GM12864 (cell line): ENCODE measurements at regions not wholly inside any gene's neighbourhood (a gene's known extent, or its start where the extent isn't known, plus 50 kb on each side); places are given as distances from the start of the nearest gene placed in this dataset.
"Not testable (repeated sequence)": the region's sequence is repeated elsewhere in the genome, so short reads cannot be mapped to it uniquely, and the experiment has no call there.

Experiments used
- DNase-seq: peaks from one replicate; pipeline ENCODE4 v3.0.0-alpha.2; 2011; ENCODE audit warnings: low read depth
- H3K4me3 ChIP-seq: 2 replicates; pipeline ENCODE4 v1.5.1; 2011; ENCODE audit warnings: mild to moderate bottlenecking, low read depth, low read length, control low read depth
- TF ChIP-seq, protein P1 (sequence below): IDR thresholded peaks from 2 replicates; pipeline ENCODE4 v1.5.1; 2011; ENCODE audit warnings: low read depth, mild to moderate bottlenecking, moderate library complexity, low read length, control low read depth, inconsistent platforms; ENCODE audit errors: missing control alignments

DNA sequence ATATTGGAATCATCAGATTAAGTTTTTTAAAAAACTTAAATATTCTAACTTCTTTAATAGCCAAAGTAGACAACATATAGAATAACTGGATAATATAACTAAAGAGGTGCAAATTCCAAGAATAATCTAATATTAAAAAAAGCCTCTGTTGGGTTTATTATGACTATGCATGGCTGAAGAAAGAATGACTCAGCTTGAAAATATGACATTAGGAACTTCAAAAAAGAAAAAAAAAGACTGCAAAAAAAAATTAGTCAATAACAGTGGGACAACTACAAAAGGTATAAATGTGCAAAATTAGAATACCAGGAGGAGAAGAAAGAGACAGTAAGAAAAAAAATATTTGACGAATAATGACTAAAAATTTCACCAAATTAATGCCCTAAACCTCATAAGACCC, 1178.0 kb downstream of the JRKL start:
- TF ChIP-seq, protein P1, sequence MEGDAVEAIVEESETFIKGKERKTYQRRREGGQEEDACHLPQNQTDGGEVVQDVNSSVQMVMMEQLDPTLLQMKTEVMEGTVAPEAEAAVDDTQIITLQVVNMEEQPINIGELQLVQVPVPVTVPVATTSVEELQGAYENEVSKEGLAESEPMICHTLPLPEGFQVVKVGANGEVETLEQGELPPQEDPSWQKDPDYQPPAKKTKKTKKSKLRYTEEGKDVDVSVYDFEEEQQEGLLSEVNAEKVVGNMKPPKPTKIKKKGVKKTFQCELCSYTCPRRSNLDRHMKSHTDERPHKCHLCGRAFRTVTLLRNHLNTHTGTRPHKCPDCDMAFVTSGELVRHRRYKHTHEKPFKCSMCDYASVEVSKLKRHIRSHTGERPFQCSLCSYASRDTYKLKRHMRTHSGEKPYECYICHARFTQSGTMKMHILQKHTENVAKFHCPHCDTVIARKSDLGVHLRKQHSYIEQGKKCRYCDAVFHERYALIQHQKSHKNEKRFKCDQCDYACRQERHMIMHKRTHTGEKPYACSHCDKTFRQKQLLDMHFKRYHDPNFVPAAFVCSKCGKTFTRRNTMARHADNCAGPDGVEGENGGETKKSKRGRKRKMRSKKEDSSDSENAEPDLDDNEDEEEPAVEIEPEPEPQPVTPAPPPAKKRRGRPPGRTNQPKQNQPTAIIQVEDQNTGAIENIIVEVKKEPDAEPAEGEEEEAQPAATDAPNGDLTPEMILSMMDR = no peak
- no peak overlapping the region for H3K4me3 ChIP-seq
- DNase-seq = no peak

DNA sequence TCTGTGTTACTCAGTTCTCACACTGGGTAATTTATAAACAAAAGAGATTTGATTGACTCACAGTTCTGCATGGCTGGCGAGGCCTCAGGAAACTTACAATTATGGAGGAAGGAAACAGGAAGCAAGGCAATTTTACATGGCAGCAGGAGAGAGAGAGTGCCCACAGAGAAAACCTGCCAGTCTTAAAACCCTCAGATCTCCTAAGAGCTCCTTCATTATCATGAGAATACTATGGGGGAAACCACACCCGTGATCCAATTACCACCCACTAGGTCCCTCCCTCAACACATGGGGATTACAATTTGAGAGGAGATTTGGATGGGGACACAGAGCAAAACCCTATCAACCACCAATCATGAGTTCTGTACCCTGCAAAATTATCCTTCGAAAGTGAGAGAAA, 1180.8 kb downstream of the JRKL start:
- TF ChIP-seq, protein P1 = no peak
- no peak overlapping the region for H3K4me3 ChIP-seq
- no peak for DNase-seq

DNA sequence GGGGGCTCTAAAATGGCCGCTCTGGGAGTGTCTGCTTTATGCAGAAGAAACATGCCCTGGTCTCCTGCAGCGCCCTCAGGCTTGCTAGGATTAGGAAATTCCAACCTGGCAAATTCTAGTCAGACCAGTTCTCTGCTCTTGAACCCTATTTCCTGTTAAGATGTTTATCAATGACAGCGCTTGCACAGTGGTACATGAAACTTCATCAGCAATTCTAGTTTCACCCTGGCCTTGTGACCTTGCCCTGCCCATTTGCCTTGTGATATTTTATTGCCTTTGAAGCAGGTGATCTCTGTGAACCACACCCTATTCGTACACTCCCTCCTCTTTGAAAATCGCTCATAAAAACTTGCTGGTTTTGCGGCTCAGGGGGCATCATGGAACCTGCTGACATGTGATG, 1184.0 kb downstream of the JRKL start:
- not testable (repeated sequence) for H3K4me3 ChIP-seq, DNase-seq

DNA sequence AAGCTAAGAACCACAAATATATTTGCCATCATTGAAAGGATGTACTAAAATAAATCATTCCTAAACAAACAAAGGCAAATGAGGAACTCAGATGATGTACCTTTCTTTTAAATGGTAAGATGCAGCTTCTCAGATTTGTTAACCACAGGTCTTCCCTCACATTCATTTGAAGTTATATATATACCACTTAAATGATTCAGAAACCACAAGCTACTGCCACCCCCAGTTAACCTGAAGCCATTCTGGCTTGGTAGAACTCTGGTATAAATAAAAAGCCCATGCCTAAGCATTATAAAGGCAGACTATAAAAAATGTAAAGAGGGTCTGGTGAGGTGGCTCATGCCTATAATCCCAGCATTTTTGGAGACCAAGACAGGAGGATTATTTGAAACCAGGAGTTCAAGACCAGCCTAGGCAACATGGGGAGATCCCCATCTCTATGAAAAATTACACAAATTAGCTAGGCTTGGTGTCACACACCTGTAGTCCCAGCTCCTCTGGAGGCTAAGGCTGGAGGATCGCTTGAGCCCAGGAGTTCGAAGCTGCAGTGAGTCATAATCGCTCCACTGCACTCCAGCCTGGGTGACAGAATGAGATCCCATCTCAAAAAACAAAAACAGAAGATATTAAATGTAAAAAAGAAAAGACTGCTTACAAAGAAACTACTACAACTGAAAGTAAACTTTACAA, 1185.3 kb downstream of the JRKL start:
- H3K4me3 ChIP-seq = no peak overlapping the region
- TF ChIP-seq, protein P1 = no peak
- no peak for DNase-seq

DNA sequence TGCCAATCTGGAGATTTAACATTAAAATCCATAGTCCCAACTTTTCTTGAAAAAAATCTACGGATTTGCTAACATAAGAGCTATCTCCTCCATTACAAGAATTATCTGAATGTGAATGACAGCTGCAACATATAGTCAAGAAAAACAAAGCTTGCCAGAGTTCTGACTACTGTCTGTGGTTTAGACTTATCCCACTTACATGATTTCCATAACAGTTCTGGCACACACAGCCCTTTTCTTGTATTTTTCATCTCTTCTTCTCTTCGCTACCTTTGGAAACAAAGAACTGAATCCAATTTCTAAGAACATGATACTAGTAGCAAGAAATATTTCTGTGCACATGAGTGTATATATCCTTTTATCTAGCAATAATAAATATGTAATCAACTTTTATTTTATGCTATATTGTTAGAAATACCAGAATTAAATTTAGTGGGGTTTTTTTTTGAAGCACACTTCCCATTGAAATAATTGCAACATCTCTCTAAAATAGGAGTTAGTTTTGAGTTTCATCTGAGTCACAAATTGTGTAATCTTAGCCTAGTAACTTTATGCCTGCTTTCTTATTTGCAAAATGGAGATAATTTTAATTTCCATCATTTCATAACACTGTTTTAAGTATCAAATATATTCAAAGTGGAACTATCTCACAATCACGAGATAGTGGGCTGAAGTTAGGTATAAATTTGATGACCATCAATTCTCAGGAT, 1217.6 kb downstream of the JRKL start:
- H3K4me3 ChIP-seq = no peak overlapping the region
- DNase-seq = no peak
- TF ChIP-seq, protein P1 = no peak

DNA sequence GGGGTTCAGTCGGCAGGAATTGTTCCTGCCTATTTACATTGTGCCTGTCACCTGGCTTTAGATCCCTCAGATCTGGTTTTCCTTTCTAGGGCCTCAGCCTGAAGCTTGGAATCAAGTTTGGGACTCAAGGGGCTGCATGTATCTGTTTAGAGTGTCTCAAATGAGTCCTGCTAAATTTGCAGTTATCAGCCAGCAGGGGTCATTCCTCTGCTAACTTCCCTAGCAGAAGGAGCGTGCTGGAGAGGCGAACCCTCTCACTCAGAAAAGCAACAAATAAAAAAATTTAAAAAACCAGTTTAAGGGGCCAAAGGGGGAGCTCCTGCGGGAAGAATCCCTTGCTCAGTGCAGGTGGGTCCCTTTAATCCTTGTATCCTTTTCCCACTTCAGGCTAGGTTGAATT, 1220.2 kb downstream of the JRKL start:
- no peak overlapping the region for H3K4me3 ChIP-seq
- no peak for DNase-seq
- TF ChIP-seq, protein P1 = peak; percentile 22

DNA sequence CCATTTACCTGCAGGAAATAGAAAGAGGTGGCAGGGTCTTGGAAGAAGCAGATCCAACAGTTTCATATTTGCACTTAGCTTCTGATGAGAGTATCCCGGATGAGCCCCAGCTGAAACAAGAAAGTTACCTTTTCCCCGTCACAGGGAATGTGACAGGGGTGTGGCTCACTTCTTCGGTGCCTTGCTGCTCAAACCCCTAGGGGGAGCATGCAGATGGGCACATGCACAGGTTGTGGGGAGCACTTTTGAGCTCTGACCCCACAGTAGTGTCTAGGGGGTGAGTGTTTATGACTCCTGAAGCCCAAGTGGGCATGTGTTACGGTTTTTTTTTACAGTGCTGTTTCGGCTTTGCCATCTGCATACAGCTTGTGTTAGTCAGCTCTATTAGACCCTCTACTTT, 1221.0 kb downstream of the JRKL start:
- TF ChIP-seq, protein P1 = peak; percentile 21
- H3K4me3 ChIP-seq = no peak overlapping the region
- DNase-seq = no peak
